Endothelial cell of umbilical vein (primary cell): ENCODE measurements at regions not wholly inside any gene's neighbourhood (a gene's known extent, or its start where the extent isn't known, plus 50 kb on each side); places are given as distances from the start of the nearest gene placed in this dataset.

ENCODE experiments used
- BruUV-seq: library from RNA; stranded (reverse); fragments of 400-500 nt; replicated peaks from 2 replicates; lab custom pipeline; 2021; lab: Mats Ljungman, UMichigan
- CTCF ChIA-PET: fragments of 300-600, 350-600 bp; sonication (Branson Sonifier 250); formaldehyde crosslinking; loops from one replicate; lab custom pipeline; 2021; ENCODE audit warnings: antibody characterized with exemption, inconsistent platforms; lab: Charles Lee
- POLR2A ChIA-PET: fragments of 300-600, 350-600 bp; sonication (Branson Sonifier 250); formaldehyde crosslinking; loops from one replicate; lab custom pipeline; 2021; ENCODE audit warnings: antibody characterized with exemption, inconsistent platforms; lab: Charles Lee
- DNase-seq: peaks from one replicate; pipeline ENCODE4 v3.0.0-alpha.2; 2011; ENCODE audit warnings: low read depth, low spot score
- FAIRE-seq: peaks from 2 replicates; lab custom pipeline; 2011; peaks lifted over from hg19 to GRCh38; lab: Jason Lieb, UNC
- H2AFZ ChIP-seq: 2 replicates; pipeline ENCODE4 v1.6.0; 2012; ENCODE audit warnings: low read depth, low read length, control low read depth, inconsistent platforms
- H3K27ac ChIP-seq: 2 replicates; pipeline ENCODE4 v1.5.1; 2011; ENCODE audit warnings: low read depth, mild to moderate bottlenecking, control low read depth, low read length, moderate library complexity; ENCODE audit not compliant: insufficient read depth
- H3K27me3 ChIP-seq, 2 experiments: 2 replicates each; pipeline versions ENCODE4 v1.6.0 to v1.6.1; 2011; ENCODE audit warnings: low read length in 2 of 2, mixed read lengths in 1 of 2; ENCODE audit not compliant: control insufficient read depth in 2 of 2, insufficient read depth in 2 of 2
- H3K36me3 ChIP-seq, 2 experiments: 2 replicates in 1 of 2; 3 replicates in 1 of 2; pipeline ENCODE4 v1.5.1; 2011; ENCODE audit warnings: low read length in 2 of 2, mild to moderate bottlenecking in 1 of 2, moderate library complexity in 1 of 2; ENCODE audit not compliant: control insufficient read depth in 2 of 2, insufficient read depth in 2 of 2; ENCODE audit errors: extremely low read depth in 1 of 2
- H3K4me1 ChIP-seq: 3 replicates; pipeline ENCODE4 v1.5.1; 2011; ENCODE audit warnings: mild to moderate bottlenecking, low read length; ENCODE audit not compliant: control insufficient read depth, insufficient read depth; ENCODE audit errors: extremely low read depth
- H3K4me2 ChIP-seq: 2 replicates; pipeline ENCODE4 v1.6.1; 2011; ENCODE audit warnings: low read length, control low read depth, mixed read lengths; ENCODE audit not compliant: insufficient read depth
- H3K4me3 ChIP-seq, 3 experiments: fragments of 200-600 bp in 1 of 3; sonication (generic), shearing (Covaris generic) in 1 of 3; replicated peaks in 1 of 3; 2 replicates each; pipeline ENCODE4 v1.5.1; 2011 to 2016; ENCODE audit warnings: control low read depth in 3 of 3, low read length in 3 of 3, mild to moderate bottlenecking in 2 of 3, inconsistent platforms in 1 of 3, low read depth in 1 of 3, moderate library complexity in 1 of 3; ENCODE audit not compliant: insufficient read depth in 1 of 3
- H3K79me2 ChIP-seq: 2 replicates; pipeline ENCODE4 v1.6.0; 2012; ENCODE audit warnings: low read length, inconsistent platforms; ENCODE audit not compliant: control insufficient read depth, insufficient read depth
- H3K9ac ChIP-seq: replicated peaks from 2 replicates; pipeline ENCODE3; 2011; ENCODE audit warnings: low read length, control low read depth; ENCODE audit not compliant: insufficient read depth; ENCODE audit errors: extremely low read depth
- H3K9me1 ChIP-seq: replicated peaks from 3 replicates; pipeline ENCODE4 v1.6.0; 2011; ENCODE audit warnings: mild to moderate bottlenecking, low read length; ENCODE audit not compliant: control insufficient read depth, insufficient read depth; ENCODE audit errors: extremely low read depth
- H3K9me3 ChIP-seq: replicated peaks from 2 replicates; pipeline ENCODE4 v1.5.1; 2012; ENCODE audit warnings: low read length, inconsistent platforms; ENCODE audit not compliant: control insufficient read depth, insufficient read depth
- H4K20me1 ChIP-seq: replicated peaks from 2 replicates; pipeline ENCODE3; 2011; ENCODE audit warnings: mild to moderate bottlenecking, low read length; ENCODE audit not compliant: control insufficient read depth, insufficient read depth; ENCODE audit errors: extremely low read depth
- CTCF ChIP-seq, 2 donors: IDR thresholded peaks; 1 replicate in 1 of 2; 2 replicates in 1 of 2; pipeline ENCODE4 v1.5.1; 2011; ENCODE audit warnings: low read length in 2 of 2, mild to moderate bottlenecking in 2 of 2, moderate library complexity in 2 of 2, control low read depth in 1 of 2, inconsistent platforms in 1 of 2, low read depth in 1 of 2; ENCODE audit not compliant: insufficient read depth in 1 of 2; ENCODE audit errors: extremely low read depth in 1 of 2
- EZH2 ChIP-seq: IDR thresholded peaks from 2 replicates; pipeline ENCODE4 v1.6.1; 2012; ENCODE audit warnings: borderline replicate concordance, low read depth, mild to moderate bottlenecking, moderate library complexity, low read length, inconsistent platforms; ENCODE audit not compliant: severe bottlenecking
- FOS ChIP-seq: IDR thresholded peaks from 2 replicates; pipeline ENCODE4 v1.6.1; 2011; ENCODE audit warnings: mild to moderate bottlenecking, low read length, moderate library complexity, borderline replicate concordance; ENCODE audit not compliant: insufficient read depth
- GATA2 ChIP-seq: IDR thresholded peaks from 2 replicates; pipeline ENCODE4 v1.7.0; 2011; ENCODE audit warnings: low read depth, mild to moderate bottlenecking, moderate library complexity, mixed read lengths, low read length; ENCODE audit not compliant: insufficient read length, insufficient read depth
- JUN ChIP-seq: IDR thresholded peaks from 2 replicates; pipeline ENCODE4 v1.6.1; 2011; ENCODE audit warnings: borderline replicate concordance, low read depth; ENCODE audit not compliant: insufficient read length, insufficient read depth
- MAX ChIP-seq: IDR thresholded peaks from 2 replicates; pipeline ENCODE4 v1.6.1; 2011; ENCODE audit not compliant: insufficient read depth, insufficient read length
- MYC ChIP-seq: IDR thresholded peaks from one replicate; pipeline ENCODE4 v1.6.1; 2011; ENCODE audit warnings: mild to moderate bottlenecking, low read depth, low read length
- POLR2A ChIP-seq: IDR thresholded peaks from 2 replicates; pipeline ENCODE4 v1.6.1; 2012; ENCODE audit warnings: low read depth, mild to moderate bottlenecking, control low read depth, low read length
- POLR2AphosphoS5 ChIP-seq: IDR thresholded peaks from 2 replicates; pipeline ENCODE4 v1.6.1; 2012; ENCODE audit warnings: low read depth, mild to moderate bottlenecking, control low read depth, low read length, moderate library complexity; ENCODE audit not compliant: insufficient read depth
- dilution Hi-C: fragments of 300-500 bp; cut with MboI; formaldehyde crosslinking; loops from one replicate; pipeline ENCODE4 v1.15.0; 2019; ENCODE audit warnings: low sequenced_read_pairs; ENCODE audit not compliant: extremely low pct_ligation_motif_present
- intact Hi-C: fragments of 100-400 bp; cut with micrococcal nuclease; formaldehyde crosslinking; loops from one replicate; pipeline ENCODE4 v1.10.0; 2022

- no peaks in the 10 kb centered on the region for H3K4me1 ChIP-seq
- POLR2A ChIA-PET = no interaction called here
- no peak overlapping the region for H3K4me3 ChIP-seq
- H3K27me3 ChIP-seq = no peaks in the 10 kb centered on the region
- FAIRE-seq = no peak
- no peaks in the 10 kb centered on the region for H4K20me1 ChIP-seq
- H3K36me3 ChIP-seq = no peaks in the 10 kb centered on the region
- intact Hi-C loops (no loop called here), dilution Hi-C loops (no loop called here)
- no peak for TF ChIP-seq JUN
- no peak for TF ChIP-seq MAX
- TF ChIP-seq GATA2 = no peak
- TF ChIP-seq MYC = no peak
- TF ChIP-seq EZH2 = no peak
- no peak for TF ChIP-seq POLR2A
- TF ChIP-seq POLR2AphosphoS5 = no peak
- TF ChIP-seq CTCF (IDR thresholded peaks at IDR 0.05; ENCODE audit: extremely low read depth in 1 of 2, insufficient read depth in 1 of 2, low read depth in 1 of 2, low read length in 2 of 2) = no peak
- TF ChIP-seq FOS = no peak
- CTCF ChIA-PET = no interaction called here
- peaks cover 7% of the 10 kb centered on the region for H3K9me3 ChIP-seq
- no peaks in the 10 kb centered on the region for H3K79me2 ChIP-seq
- DNase-seq = no peak
- no peak overlapping the region for H3K4me2 ChIP-seq
- H3K9ac ChIP-seq = no peak overlapping the region
- no TSS peak for BruUV-seq
- H3K27ac ChIP-seq = no peak overlapping the region
- no peaks in the 10 kb centered on the region for H3K9me1 ChIP-seq
- H2AFZ ChIP-seq = no peak overlapping the region
Measured at GRCh38 chr5:12316812-12317211, 412.6 kb upstream of the CTNND2 start.
